ENCODE measurements at regions not wholly inside any gene's neighbourhood (a gene's known extent, or its start where the extent isn't known, plus 50 kb on each side); places are given as distances from the start of the nearest gene placed in this dataset.

GRCh38 chr10:44143556-44143955 is 241.3 kb downstream of the CXCL12 start:
- no peak for DNase-seq
- H3K27me3 ChIP-seq (replicated peaks) = no peaks in the 10 kb centered on the region
- in situ Hi-C loops (cut with HindIII; ENCODE audit: low pct_ligation_motif_present, low sequenced_read_pairs) = no loop called here
- TF ChIP-seq CTCF (IDR thresholded peaks at IDR 0.05; ENCODE audit: low read depth, low read length, missing control alignments) = no peak
- H3K36me3 ChIP-seq (replicated peaks) = no peaks in the 10 kb centered on the region
- no peak overlapping the region for H3K27ac ChIP-seq
- H3K4me3 ChIP-seq (ENCODE audit: low read depth, low read length) = no peak overlapping the region

- Histone ChIP-seq H3K36me3 (replicated peaks) (no peaks in the 10 kb centered on the region), H3K27me3 (replicated peaks) (no peaks in the 10 kb centered on the region), H3K27ac (no peak overlapping the region), H3K4me3 (ENCODE audit: low read depth, low read length) (no peak overlapping the region)
- in situ Hi-C loops (cut with HindIII; ENCODE audit: low pct_ligation_motif_present, low sequenced_read_pairs) = no loop called here
- TF ChIP-seq CTCF (IDR thresholded peaks at IDR 0.05; ENCODE audit: low read depth, low read length, missing control alignments) = no peak
- DNase-seq = no peak
Measured at GRCh38 chr10:44132361-44133289, 252.3 kb downstream of the CXCL12 start.

- H3K4me3 ChIP-seq (ENCODE audit: low read depth, low read length) = no peak overlapping the region
- no peak for TF ChIP-seq CTCF (IDR thresholded peaks at IDR 0.05; ENCODE audit: low read depth, low read length, missing control alignments)
- no peaks in the 10 kb centered on the region for H3K27me3 ChIP-seq (replicated peaks)
- DNase-seq = no peak
- in situ Hi-C loops (cut with HindIII; ENCODE audit: low pct_ligation_motif_present, low sequenced_read_pairs) = no loop called here
- no peak overlapping the region for H3K27ac ChIP-seq
- H3K36me3 ChIP-seq (replicated peaks) = no peaks in the 10 kb centered on the region
Measured at GRCh38 chr10:44126291-44126717, 258.6 kb downstream of the CXCL12 start.

- TF ChIP-seq CTCF (IDR thresholded peaks at IDR 0.05; ENCODE audit: low read depth, low read length, missing control alignments) = no peak
- in situ Hi-C loops (cut with HindIII; ENCODE audit: low pct_ligation_motif_present, low sequenced_read_pairs) = no loop called here
- Histone ChIP-seq H3K27ac (no peak overlapping the region), H3K36me3 (replicated peaks) (no peaks in the 10 kb centered on the region), H3K4me3 (ENCODE audit: low read depth, low read length) (no peak overlapping the region), H3K27me3 (replicated peaks) (no peaks in the 10 kb centered on the region)
- peak; percentile 11 for DNase-seq
Measured at GRCh38 chr10:44125879-44126278, 259.0 kb downstream of the CXCL12 start.

- TF ChIP-seq CTCF (IDR thresholded peaks at IDR 0.05; ENCODE audit: low read depth, low read length, missing control alignments) = no peak
- Histone ChIP-seq H3K36me3 (replicated peaks) (no peaks in the 10 kb centered on the region), H3K27me3 (replicated peaks) (no peaks in the 10 kb centered on the region), H3K27ac (no peak overlapping the region), H3K4me3 (ENCODE audit: low read depth, low read length) (no peak overlapping the region)
- no peak for DNase-seq
- in situ Hi-C loops (cut with HindIII; ENCODE audit: low pct_ligation_motif_present, low sequenced_read_pairs) = no loop called here
Measured at GRCh38 chr10:44118500-44118899, 266.4 kb downstream of the CXCL12 start.

All from brain microvascular endothelial cell (primary cell).